H1 (cell line): ENCODE measurements at regions not wholly inside any gene's neighbourhood (a gene's known extent, or its start where the extent isn't known, plus 50 kb on each side); places are given as distances from the start of the nearest gene placed in this dataset.

Experiments used
- CTCF ChIA-PET: fragments of 300-600 bp; sonication (Branson Sonifier 250); formaldehyde crosslinking; loops from one replicate; lab custom pipeline; 2021; ENCODE audit not compliant: partially characterized antibody; lab: Charles Lee
- POLR2A ChIA-PET: fragments of 300-600 bp; sonication (Branson Sonifier 250); formaldehyde crosslinking; loops from one replicate; lab custom pipeline; 2021; ENCODE audit warnings: inconsistent platforms; ENCODE audit not compliant: partially characterized antibody; lab: Charles Lee
- DNase-seq, 2 experiments: peaks; one replicate each; pipeline versions ENCODE4 v3.0.0 to v3.0.0-alpha.2; 2010 to 2022; ENCODE audit warnings: low spot score in 2 of 2, low read depth in 1 of 2, mixed read lengths in 1 of 2
- FAIRE-seq: peaks from 2 replicates; lab custom pipeline; 2011; peaks lifted over from hg19 to GRCh38; lab: Jason Lieb, UNC
- H2AFZ ChIP-seq: 2 replicates; pipeline ENCODE4 v1.8.1; 2012; ENCODE audit warnings: low read length, inconsistent platforms
- H2AK5ac ChIP-seq: 2 replicates; pipeline ENCODE4 v1.6.1; 2013; ENCODE audit warnings: low read depth, low read length
- H2BK120ac ChIP-seq: replicated peaks from 2 replicates; pipeline ENCODE3; 2013; ENCODE audit warnings: low read depth, low read length, inconsistent platforms
- H2BK12ac ChIP-seq: 2 replicates; pipeline ENCODE4 v1.6.1; 2013; ENCODE audit warnings: low read depth, low read length
- H2BK15ac ChIP-seq: 2 replicates; pipeline ENCODE4 v1.6.1; 2013; ENCODE audit warnings: low read length
- H2BK20ac ChIP-seq: 2 replicates; pipeline ENCODE4 v1.6.1; 2013; ENCODE audit warnings: low read length
- H2BK5ac ChIP-seq: 2 replicates; pipeline ENCODE4 v1.6.1; 2013; ENCODE audit warnings: low read depth, low read length
- H3K14ac ChIP-seq: 2 replicates; pipeline ENCODE4 v1.6.1; 2013; ENCODE audit warnings: inconsistent platforms; ENCODE audit not compliant: insufficient read length
- H3K18ac ChIP-seq: 2 replicates; pipeline ENCODE4 v1.6.1; 2013; ENCODE audit warnings: low read length; ENCODE audit errors: extremely low read depth
- H3K23ac ChIP-seq: 2 replicates; pipeline ENCODE4 v1.6.1; 2013; ENCODE audit warnings: inconsistent platforms; ENCODE audit not compliant: insufficient read length
- H3K23me2 ChIP-seq: 2 replicates; pipeline ENCODE4 v1.6.1; 2013; ENCODE audit warnings: low read depth, low read length
- H3K27ac ChIP-seq: 2 replicates; pipeline ENCODE4 v1.6.1; 2011; ENCODE audit warnings: low read depth, low read length, inconsistent platforms
- H3K27me3 ChIP-seq, 4 experiments: replicated peaks in 1 of 4; 1 replicate in 1 of 4; 2 replicates in 3 of 4; pipeline versions ENCODE4 v1.6.1 to v1.8.1; 2011 to 2013; ENCODE audit warnings: low read length in 3 of 4, mild to moderate bottlenecking in 3 of 4, inconsistent platforms in 2 of 4, mixed read lengths in 2 of 4, moderate library complexity in 1 of 4; ENCODE audit not compliant: control insufficient read depth in 3 of 4, insufficient read depth in 3 of 4; ENCODE audit errors: extremely low read depth in 1 of 4
- H3K36me3 ChIP-seq, 4 experiments: 2 replicates each; pipeline versions ENCODE4 v1.6.1 to v1.8.1; 2011 to 2013; ENCODE audit warnings: mild to moderate bottlenecking in 4 of 4, low read length in 3 of 4, moderate library complexity in 2 of 4, control low read depth in 1 of 4, inconsistent platforms in 1 of 4; ENCODE audit not compliant: insufficient read depth in 4 of 4, control insufficient read depth in 2 of 4
- H3K4ac ChIP-seq: replicated peaks from 2 replicates; pipeline ENCODE3; 2013; ENCODE audit warnings: low read length, low read depth, mixed read lengths, inconsistent platforms; ENCODE audit not compliant: insufficient read length
- H3K4me1 ChIP-seq, 4 experiments: replicated peaks in 1 of 4; 1 replicate in 1 of 4; 2 replicates in 3 of 4; pipeline versions ENCODE4 v1.6.1 to v1.8.1; 2011 to 2013; ENCODE audit warnings: low read length in 3 of 4, inconsistent platforms in 2 of 4, mixed read lengths in 1 of 4; ENCODE audit not compliant: insufficient read depth in 4 of 4, control insufficient read depth in 3 of 4
- H3K4me2 ChIP-seq, 2 experiments: 2 replicates each; pipeline versions ENCODE4 v1.6.1 to v1.8.1; 2011 to 2013; ENCODE audit warnings: low read depth in 2 of 2, low read length in 2 of 2, control low read depth in 1 of 2, inconsistent platforms in 1 of 2, mild to moderate bottlenecking in 1 of 2; ENCODE audit not compliant: insufficient read depth in 1 of 2
- H3K4me3 ChIP-seq, 4 experiments: fragments of 200-600, 300-600 bp in 1 of 4; sonication (generic), shearing (Covaris generic), sonication (Bioruptor Twin) in 1 of 4; 2 replicates each; pipeline versions ENCODE4 v1.5.1 to v1.8.1; 2011 to 2016; ENCODE audit warnings: low read length in 4 of 4, low read depth in 3 of 4, control low read depth in 2 of 4, inconsistent platforms in 2 of 4, mild to moderate bottlenecking in 2 of 4, mixed read lengths in 1 of 4, moderate library complexity in 1 of 4; ENCODE audit not compliant: insufficient read depth in 2 of 4; ENCODE audit errors: extremely low read depth in 1 of 4
- H3K56ac ChIP-seq: replicated peaks from 2 replicates; pipeline ENCODE3; 2013; ENCODE audit warnings: low read depth, mild to moderate bottlenecking, mixed read lengths, low read length, inconsistent platforms; ENCODE audit not compliant: insufficient read length
- H3K79me1 ChIP-seq: 2 replicates; pipeline ENCODE4 v1.6.1; 2013; ENCODE audit warnings: low read depth, low read length, control low read depth
- H3K79me2 ChIP-seq, 2 experiments: 2 replicates each; pipeline versions ENCODE4 v1.6.1 to v1.8.1; 2012 to 2013; ENCODE audit warnings: low read length in 2 of 2, mild to moderate bottlenecking in 2 of 2, inconsistent platforms in 1 of 2; ENCODE audit not compliant: insufficient read depth in 2 of 2, control insufficient read depth in 1 of 2
- H3K9ac ChIP-seq, 4 experiments: replicated peaks in 1 of 4; 1 replicate in 1 of 4; 2 replicates in 3 of 4; pipeline versions ENCODE4 v1.6.1 to v1.8.1; 2011 to 2013; ENCODE audit warnings: low read depth in 3 of 4, low read length in 3 of 4, control low read depth in 2 of 4, mild to moderate bottlenecking in 2 of 4, moderate library complexity in 2 of 4, inconsistent platforms in 1 of 4; ENCODE audit errors: extremely low read depth in 1 of 4
- H3K9me3 ChIP-seq, 2 experiments: 2 replicates each; pipeline versions ENCODE4 v1.6.1 to v1.8.1; 2012 to 2013; ENCODE audit warnings: mild to moderate bottlenecking in 2 of 2, moderate library complexity in 2 of 2, control low read depth in 1 of 2, inconsistent platforms in 1 of 2, low read depth in 1 of 2, low read length in 1 of 2, mixed read lengths in 1 of 2; ENCODE audit not compliant: insufficient read depth in 2 of 2
- H4K20me1 ChIP-seq, 2 experiments: replicated peaks in 1 of 2; 2 replicates each; pipeline versions ENCODE3 to v1.8.1; 2011 to 2013; ENCODE audit warnings: inconsistent platforms in 2 of 2, low read length in 2 of 2, mild to moderate bottlenecking in 1 of 2; ENCODE audit not compliant: insufficient read depth in 2 of 2, control insufficient read depth in 1 of 2
- H4K5ac ChIP-seq: 2 replicates; pipeline ENCODE4 v1.6.1; 2013; ENCODE audit warnings: low read length, low read depth, mixed read lengths, inconsistent platforms; ENCODE audit not compliant: insufficient read length
- H4K8ac ChIP-seq: 2 replicates; pipeline ENCODE4 v1.8.0; 2013; ENCODE audit warnings: mild to moderate bottlenecking, moderate library complexity, low read length, inconsistent platforms; ENCODE audit not compliant: insufficient read depth; ENCODE audit errors: extremely low read depth
- H4K91ac ChIP-seq: replicated peaks from 2 replicates; pipeline ENCODE3; 2013; ENCODE audit warnings: low read length, mixed read lengths, inconsistent platforms; ENCODE audit not compliant: insufficient read length
- BRCA1 ChIP-seq: IDR thresholded peaks from 2 replicates; pipeline ENCODE4 v1.6.1; 2012; ENCODE audit warnings: low read depth, low read length, improper control_type of control experiment
- CHD1 ChIP-seq: IDR thresholded peaks from 2 replicates; pipeline ENCODE4 v1.6.1; 2012; ENCODE audit warnings: low read depth, low read length, improper control_type of control experiment
- CREB1 ChIP-seq: IDR thresholded peaks from 2 replicates; pipeline ENCODE4 v1.6.1; 2012; ENCODE audit warnings: inconsistent platforms
- GABPA ChIP-seq: IDR thresholded peaks from 2 replicates; pipeline ENCODE4 v1.6.1; 2011; ENCODE audit warnings: mild to moderate bottlenecking, low read length, moderate library complexity, borderline replicate concordance; ENCODE audit not compliant: insufficient read depth
- GTF2F1 ChIP-seq: IDR thresholded peaks from 2 replicates; pipeline ENCODE4 v1.6.1; 2012; ENCODE audit warnings: low read depth, low read length, improper control_type of control experiment, borderline replicate concordance
- JUN ChIP-seq: IDR thresholded peaks from 2 replicates; pipeline ENCODE4 v1.6.1; 2011; ENCODE audit warnings: low read depth, mild to moderate bottlenecking, improper control_type of control experiment, low read length
- RBBP5 ChIP-seq: IDR thresholded peaks from 2 replicates; pipeline ENCODE4 v1.7.1; 2012; ENCODE audit warnings: low read depth, mild to moderate bottlenecking, inconsistent platforms, low read length, moderate library complexity, borderline replicate concordance
- RNF2 ChIP-seq: fragments of 200-900, 300-1000 bp; sonication (generic); IDR thresholded peaks from 2 replicates; pipeline ENCODE4 v1.7.1; 2016; ENCODE audit warnings: borderline replicate concordance, low read depth, mild to moderate bottlenecking, antibody characterized with exemption, low read length; ENCODE audit not compliant: poor library complexity, severe bottlenecking; ENCODE audit errors: missing control alignments
- SIX5 ChIP-seq: IDR thresholded peaks from 2 replicates; pipeline ENCODE4 v1.6.1; 2011; ENCODE audit warnings: mild to moderate bottlenecking, low read depth, low read length
- SP4 ChIP-seq: IDR thresholded peaks from 2 replicates; pipeline ENCODE4 v1.6.1; 2012; ENCODE audit warnings: low read length, inconsistent platforms
- TAF7 ChIP-seq: optimal IDR thresholded peaks from 2 replicates; pipeline ENCODE3; 2011; ENCODE audit warnings: low read depth, mild to moderate bottlenecking, inconsistent platforms, low read length, moderate library complexity, borderline replicate concordance
- TBP ChIP-seq: IDR thresholded peaks from 2 replicates; pipeline ENCODE4 v1.6.1; 2011; ENCODE audit warnings: low read depth, low read length, improper control_type of control experiment
- TEAD4 ChIP-seq: IDR thresholded peaks from 2 replicates; pipeline ENCODE4 v1.6.1; 2012; ENCODE audit warnings: low read depth, low read length, inconsistent platforms, mixed read lengths
- WGBS, 2 experiments: shearing (Covaris generic) in 1 of 2; methylation state at CpG; one replicate each; pipeline versions ENCODE4 v1.1.6 to v1.1.7; 2013 to 2015; ENCODE audit warnings: low lambda C conversion rate in 2 of 2, mixed read lengths in 2 of 2, inconsistent platforms in 1 of 2, low coverage in 1 of 2, missing lambda C conversion rate in 1 of 2; ENCODE audit not compliant: insufficient replicate concordance in 2 of 2, insufficient coverage in 1 of 2, insufficient read length in 1 of 2; ENCODE audit errors: extremely low coverage in 1 of 2, missing lambda C conversion rate in 1 of 2; 5-methylcytosine and 5-hydroxymethylcytosine counted together

- Histone ChIP-seq H2BK5ac (no peak overlapping the region), H2BK15ac (no peak overlapping the region), H3K9ac (no peak overlapping the region), H2BK120ac (no peak overlapping the region), H3K79me1 (peaks cover 15% of the 10 kb centered on the region), H3K36me3 (peaks cover 5 to 32% (median 19%) of the 10 kb centered on the region in 4 experiments; a peak in 6 of 8 replicates), H3K23me2 (no peaks in the 10 kb centered on the region), H4K20me1 (peaks cover 18 to 22% of the 10 kb centered on the region in 2 experiments), H4K5ac (no peak overlapping the region), H2AK5ac (no peak overlapping the region), H3K56ac (no peak overlapping the region), H3K27me3 (no peaks in the 10 kb centered on the region), H3K14ac (no peak overlapping the region)
- DNase-seq (no peak), FAIRE-seq (no peak)
- WGBS, 2 experiments: 83% methylated on average over 18 of the region's 20 CpGs; no CpG with 5 or more reads in 1 of the 2 experiments
- CTCF ChIA-PET: no interaction called here
- POLR2A ChIA-PET: no interaction called here
- TF ChIP-seq GTF2F1 (no peak), TBP (no peak), TEAD4 (no peak), CREB1 (no peak), RBBP5 (no peak), GABPA (no peak), RNF2 (no peak), JUN (no peak), BRCA1 (no peak), SIX5 (no peak), CHD1 (no peak), TAF7 (no peak), SP4 (no peak)
- TF ChIP-seq, all 59 proteins: peak for 0
- Histone ChIP-seq H3K27ac (no peak overlapping the region), H3K4me1 (peaks cover 0 to 5% (median 1%) of the 10 kb centered on the region in 4 experiments; a peak in 2 of 7 replicates), H3K18ac (no peak overlapping the region; the same call in 1 of the 2 replicates), H2AFZ (no peak overlapping the region), H4K91ac (no peak overlapping the region), H3K4me2 (no peak overlapping the region), H3K4me3 (no peak overlapping the region), H3K23ac (no peak overlapping the region), H3K79me2 (peaks cover 3 to 19% of the 10 kb centered on the region in 2 experiments; a peak in 3 of 4 replicates), H3K4ac (no peak overlapping the region), H2BK12ac (no peak overlapping the region), H3K9me3 (no peaks in the 10 kb centered on the region), H4K8ac (no peak overlapping the region), H2BK20ac (no peak overlapping the region)
These were observed 109.0 kb downstream of the NCOR2 start for GRCh38 chr12:124458220-124458991.
